ENCODE measurements at regions not wholly inside any gene's neighbourhood (a gene's known extent, or its start where the extent isn't known, plus 50 kb on each side); places are given as distances from the start of the nearest gene placed in this dataset.

GRCh38 chr3:70885636-70886035 is 573.2 kb upstream of the MDFIC2 start:
- ChIA-PET CTCF (ENCODE audit: unreplicated experiment) (no interaction called here), POLR2A (interaction anchor here (0.7 kb wide), 1 partner anchor 356 kb away, joined by 5 read pairs; no protein-coding TSS in a partner anchor)
- H3K27ac ChIP-seq (ENCODE audit: low read depth, low read length, poor library complexity, severe bottlenecking), result no peak overlapping the region
- no peaks in the 10 kb centered on the region for H3K79me2 ChIP-seq (ENCODE audit: insufficient read depth, low read depth, low read length)
- no peak overlapping the region for H3K4me2 ChIP-seq (ENCODE audit: low read length)
- intact Hi-C loops (cut with micrococcal nuclease; ENCODE audit: unreplicated experiment), result loop anchor here (10.0 kb wide), 1 partner anchor 759 kb away; no protein-coding TSS in a partner anchor
- no peaks in the 10 kb centered on the region for H3K4me1 ChIP-seq (ENCODE audit: insufficient read depth, low read length, poor library complexity, severe bottlenecking)
- no peaks in the 10 kb centered on the region for H3K36me3 ChIP-seq (ENCODE audit: insufficient read depth, low read length)
- H3K9me3 ChIP-seq (ENCODE audit: low read length), result no peaks in the 10 kb centered on the region
- H2AFZ ChIP-seq (ENCODE audit: low read length), result no peak overlapping the region
- no peaks in the 10 kb centered on the region for H3K9me2 ChIP-seq (ENCODE audit: insufficient read depth, low read length)
- BruUV-seq (replicated peaks), result no TSS peak
- no peaks in the 10 kb centered on the region for H4K20me1 ChIP-seq (ENCODE audit: insufficient read depth, low read length)
- H3K4me3 ChIP-seq (ENCODE audit: low read depth, low read length, poor library complexity, severe bottlenecking), result no peak overlapping the region
- DNase-seq (ENCODE audit: low spot score), result peak; percentile 30
- TF ChIP-seq CTCF (conservative IDR thresholded peaks at IDR 0.05; ENCODE audit: low read length) (peak; percentile 59), EZH2phosphoT487 (IDR thresholded peaks at IDR 0.05; ENCODE audit: borderline replicate concordance, low read depth, low read length) (no peak)

GRCh38 chr3:70882104-70882503 is 569.7 kb upstream of the MDFIC2 start:
- intact Hi-C loops (cut with micrococcal nuclease; ENCODE audit: unreplicated experiment), result loop anchor here (10.0 kb wide), 1 partner anchor 763 kb away; no protein-coding TSS in a partner anchor
- no peaks in the 10 kb centered on the region for H3K79me2 ChIP-seq (ENCODE audit: insufficient read depth, low read depth, low read length)
- CTCF ChIA-PET (ENCODE audit: unreplicated experiment), result no interaction called here
- no peaks in the 10 kb centered on the region for H3K9me3 ChIP-seq (ENCODE audit: low read length)
- no peaks in the 10 kb centered on the region for H3K36me3 ChIP-seq (ENCODE audit: insufficient read depth, low read length)
- DNase-seq (ENCODE audit: low spot score), result no peak
- no TSS peak for BruUV-seq (replicated peaks)
- H3K4me1 ChIP-seq (ENCODE audit: insufficient read depth, low read length, poor library complexity, severe bottlenecking), result no peaks in the 10 kb centered on the region
- no peaks in the 10 kb centered on the region for H4K20me1 ChIP-seq (ENCODE audit: insufficient read depth, low read length)
- no peaks in the 10 kb centered on the region for H3K9me2 ChIP-seq (ENCODE audit: insufficient read depth, low read length)
- H2AFZ ChIP-seq (ENCODE audit: low read length), result no peak overlapping the region
- no peak overlapping the region for H3K27ac ChIP-seq (ENCODE audit: low read depth, low read length, poor library complexity, severe bottlenecking)
- POLR2A ChIA-PET, result no interaction called here
- H3K4me2 ChIP-seq (ENCODE audit: low read length), result no peak overlapping the region
- TF ChIP-seq CTCF (conservative IDR thresholded peaks at IDR 0.05; ENCODE audit: low read length) (no peak), EZH2phosphoT487 (IDR thresholded peaks at IDR 0.05; ENCODE audit: borderline replicate concordance, low read depth, low read length) (no peak)
- no peak overlapping the region for H3K4me3 ChIP-seq (ENCODE audit: low read depth, low read length, poor library complexity, severe bottlenecking)

GRCh38 chr3:70880421-70880820 is 568.0 kb upstream of the MDFIC2 start:
- H3K4me3 ChIP-seq (ENCODE audit: low read depth, low read length, poor library complexity, severe bottlenecking), result no peak overlapping the region
- H4K20me1 ChIP-seq (ENCODE audit: insufficient read depth, low read length), result no peaks in the 10 kb centered on the region
- BruUV-seq (replicated peaks), result no TSS peak
- no peaks in the 10 kb centered on the region for H3K4me1 ChIP-seq (ENCODE audit: insufficient read depth, low read length, poor library complexity, severe bottlenecking)
- no peak overlapping the region for H2AFZ ChIP-seq (ENCODE audit: low read length)
- POLR2A ChIA-PET, result interaction anchor here (1.0 kb wide), 1 partner anchor 9 kb away, joined by 3 read pairs; no protein-coding TSS in a partner anchor
- TF ChIP-seq CTCF (conservative IDR thresholded peaks at IDR 0.05; ENCODE audit: low read length) (no peak), EZH2phosphoT487 (IDR thresholded peaks at IDR 0.05; ENCODE audit: borderline replicate concordance, low read depth, low read length) (no peak)
- H3K27ac ChIP-seq (ENCODE audit: low read depth, low read length, poor library complexity, severe bottlenecking), result no peak overlapping the region
- H3K9me2 ChIP-seq (ENCODE audit: insufficient read depth, low read length), result no peaks in the 10 kb centered on the region
- no peak for DNase-seq (ENCODE audit: low spot score)
- H3K4me2 ChIP-seq (ENCODE audit: low read length), result no peak overlapping the region
- CTCF ChIA-PET (ENCODE audit: unreplicated experiment), result no interaction called here
- intact Hi-C loops (cut with micrococcal nuclease; ENCODE audit: unreplicated experiment), result loop anchor here (10.0 kb wide), 1 partner anchor 764 kb away; no protein-coding TSS in a partner anchor
- H3K9me3 ChIP-seq (ENCODE audit: low read length), result no peaks in the 10 kb centered on the region
- H3K79me2 ChIP-seq (ENCODE audit: insufficient read depth, low read depth, low read length), result no peaks in the 10 kb centered on the region
- H3K36me3 ChIP-seq (ENCODE audit: insufficient read depth, low read length), result no peaks in the 10 kb centered on the region

Data from OCI-LY7 (cell line).